ENCODE measurements at regions not wholly inside any gene's neighbourhood (a gene's known extent, or its start where the extent isn't known, plus 50 kb on each side); places are given as distances from the start of the nearest gene placed in this dataset.
"Not testable (repeated sequence)": the region's sequence is repeated elsewhere in the genome, so short reads cannot be mapped to it uniquely, and the experiment has no call there.

DNA sequence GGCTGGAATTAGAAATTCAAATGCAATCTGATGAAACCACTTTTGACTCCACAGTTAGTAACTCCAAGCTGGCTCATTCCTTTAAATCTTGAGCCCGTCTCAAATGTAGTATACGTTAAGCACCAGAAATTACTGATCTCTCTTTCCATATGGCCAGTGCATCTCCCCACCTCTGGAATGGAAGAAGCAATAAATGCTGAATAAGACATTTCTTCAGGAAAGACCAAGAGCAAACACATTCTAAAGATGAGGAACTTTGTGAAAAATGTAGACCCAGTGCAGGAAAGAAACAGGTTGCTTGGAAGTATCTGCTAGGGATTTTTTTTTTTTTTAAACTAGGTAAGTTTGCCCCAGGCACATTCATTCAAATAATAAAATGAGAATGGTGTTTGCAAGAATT lies 143.1 kb upstream of the FBXO11 start:
- no peaks in the 10 kb centered on the region for H3K9me3 ChIP-seq
- no peak overlapping the region for H3K27ac Mint-ChIP-seq
- H3K9me3 Mint-ChIP-seq: peaks cover 0 to 3% (median 0%) of the 10 kb centered on the region in 3 donors
- ATAC-seq (replicated peaks in 1 of 4): no peak
- no peaks in the 10 kb centered on the region for H3K4me1 Mint-ChIP-seq
- H3K27me3 Mint-ChIP-seq: peaks cover 0 to 6% of the 10 kb centered on the region in 2 donors
- no peak overlapping the region for H3K4me3 ChIP-seq (ENCODE audit: control insufficient read depth in 1 of 2, extremely low read depth in 1 of 2, low read length in 1 of 2)
- DNase-seq: no peak
- no CpG with 5 or more reads among the region's 2 CpGs for WGBS (ENCODE audit: insufficient coverage)
- H3K36me3 ChIP-seq (ENCODE audit: control insufficient read depth in 2 of 2, extremely low read depth in 1 of 2, insufficient read depth in 1 of 2, low read length in 1 of 2): no peaks in the 10 kb centered on the region
- ChIA-PET POLR2A (no interaction called here), CTCF (interaction anchor here in 1 of 2 donors (0.7 to 1.1 kb wide), 2 partner anchors 50 to 136 kb away, joined by 3 read pairs; no protein-coding TSS in a partner anchor)
- no peaks in the 10 kb centered on the region for H3K4me1 ChIP-seq (ENCODE audit: control insufficient read depth in 1 of 2, extremely low read depth in 1 of 2, insufficient read depth in 2 of 2, low read length in 2 of 2)
- H3K27ac ChIP-seq (ENCODE audit: low read length): no peak overlapping the region
- H3K27me3 ChIP-seq (replicated peaks in 1 of 2; ENCODE audit: control insufficient read depth in 2 of 2, extremely low read depth in 1 of 2, insufficient read depth in 2 of 2, low read length in 1 of 2): peaks cover 0 to 2% of the 10 kb centered on the region in 2 experiments
- H3K4me3 Mint-ChIP-seq: no peak overlapping the region
- no peaks in the 10 kb centered on the region for H3K36me3 Mint-ChIP-seq

DNA sequence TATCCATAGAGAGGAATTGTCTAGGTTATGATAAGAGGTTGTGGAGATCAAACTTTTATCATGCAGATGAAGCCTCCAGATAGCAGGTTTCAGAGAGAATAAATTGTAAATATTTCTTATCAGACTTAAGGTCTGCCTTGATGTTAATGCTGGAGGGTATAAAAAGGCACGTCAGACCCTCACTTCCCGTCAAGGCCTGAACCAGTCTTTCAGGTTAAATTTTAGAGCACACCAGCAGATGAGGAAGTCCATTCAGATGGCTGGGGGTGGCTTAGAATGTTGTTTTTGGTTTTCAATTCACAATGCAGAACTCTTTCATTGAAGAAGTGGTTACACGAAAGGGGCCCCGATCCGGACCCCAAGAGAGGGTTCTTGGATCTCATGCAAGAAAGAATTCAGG lies 144.4 kb upstream of the FBXO11 start:
- ChIA-PET POLR2A (no interaction called here), CTCF (no interaction called here)
- WGBS (ENCODE audit: insufficient coverage): 61% methylated on average over 3 of the region's 5 CpGs
- Histone ChIP-seq H3K36me3 (ENCODE audit: control insufficient read depth in 2 of 2, extremely low read depth in 1 of 2, insufficient read depth in 1 of 2, low read length in 1 of 2) (no peaks in the 10 kb centered on the region), H3K9me3 (no peaks in the 10 kb centered on the region), H3K4me1 (ENCODE audit: control insufficient read depth in 1 of 2, extremely low read depth in 1 of 2, insufficient read depth in 2 of 2, low read length in 2 of 2) (no peaks in the 10 kb centered on the region), H3K4me3 (ENCODE audit: control insufficient read depth in 1 of 2, extremely low read depth in 1 of 2, low read length in 1 of 2) (no peak overlapping the region), H3K27ac (ENCODE audit: low read length) (no peak overlapping the region), H3K27me3 (replicated peaks in 1 of 2; ENCODE audit: control insufficient read depth in 2 of 2, extremely low read depth in 1 of 2, insufficient read depth in 2 of 2, low read length in 1 of 2) (no peaks in the 10 kb centered on the region)
- DNase-seq: no peak
- no peak overlapping the region for H3K27ac Mint-ChIP-seq
- no peaks in the 10 kb centered on the region for H3K4me1 Mint-ChIP-seq
- ATAC-seq (replicated peaks in 1 of 4): no peak
- no peaks in the 10 kb centered on the region for H3K36me3 Mint-ChIP-seq
- H3K9me3 Mint-ChIP-seq: peaks cover 0 to 3% (median 0%) of the 10 kb centered on the region in 3 donors
- peaks cover 0 to 3% of the 10 kb centered on the region in 2 donors for H3K27me3 Mint-ChIP-seq
- H3K4me3 Mint-ChIP-seq: no peak overlapping the region

DNA sequence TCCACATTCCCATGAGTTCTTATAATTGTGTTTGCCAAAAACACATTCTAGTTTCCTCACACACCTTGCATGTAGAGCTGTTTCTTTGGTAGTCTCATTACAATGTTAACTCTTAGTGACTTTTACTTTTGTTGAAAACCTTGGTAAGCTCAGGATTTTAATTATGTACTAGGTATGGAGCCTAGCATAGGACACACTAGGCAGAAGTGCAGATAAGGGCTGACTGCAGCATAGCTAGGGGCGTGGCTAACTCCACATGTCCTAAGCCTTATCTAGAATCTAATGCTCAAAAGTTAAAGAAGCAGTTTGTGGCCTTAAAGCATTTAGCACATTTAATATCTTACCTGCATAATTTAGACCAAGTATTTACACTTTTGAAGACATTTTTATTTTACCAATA lies 153.7 kb upstream of the FBXO11 start:
- Histone ChIP-seq H3K9me3 (no peaks in the 10 kb centered on the region), H3K27me3 (replicated peaks in 1 of 2; ENCODE audit: control insufficient read depth in 2 of 2, extremely low read depth in 1 of 2, insufficient read depth in 2 of 2, low read length in 1 of 2) (peaks cover 0 to 7% of the 10 kb centered on the region in 2 experiments), H3K27ac (ENCODE audit: low read length) (no peak overlapping the region), H3K4me1 (ENCODE audit: control insufficient read depth in 1 of 2, extremely low read depth in 1 of 2, insufficient read depth in 2 of 2, low read length in 2 of 2) (no peaks in the 10 kb centered on the region), H3K4me3 (ENCODE audit: control insufficient read depth in 1 of 2, extremely low read depth in 1 of 2, low read length in 1 of 2) (no peak overlapping the region), H3K36me3 (ENCODE audit: control insufficient read depth in 2 of 2, extremely low read depth in 1 of 2, insufficient read depth in 1 of 2, low read length in 1 of 2) (no peaks in the 10 kb centered on the region)
- ChIA-PET POLR2A (no interaction called here), CTCF (interaction anchor here in 1 of 2 donors (0.7 kb wide), 1 partner anchor 200 kb away, joined by 4 read pairs; no protein-coding TSS in a partner anchor)
- no peaks in the 10 kb centered on the region for H3K36me3 Mint-ChIP-seq
- peaks cover 32 to 34% of the 10 kb centered on the region in 2 donors for H3K27me3 Mint-ChIP-seq
- ATAC-seq (replicated peaks in 1 of 4) (no peak), DNase-seq (no peak)
- 80% methylated on average over 1 of the region's 1 CpG for WGBS (ENCODE audit: insufficient coverage)
- no peaks in the 10 kb centered on the region for H3K4me1 Mint-ChIP-seq
- no peak overlapping the region for H3K4me3 Mint-ChIP-seq
- H3K9me3 Mint-ChIP-seq: peaks cover 0 to 5% (median 0%) of the 10 kb centered on the region in 3 donors
- no peak overlapping the region for H3K27ac Mint-ChIP-seq

- H3K4me3 ChIP-seq (ENCODE audit: control insufficient read depth in 1 of 2, extremely low read depth in 1 of 2, low read length in 1 of 2); H3K27me3 ChIP-seq (replicated peaks in 1 of 2; ENCODE audit: control insufficient read depth in 2 of 2, extremely low read depth in 1 of 2, insufficient read depth in 2 of 2, low read length in 1 of 2); H3K4me1 ChIP-seq (ENCODE audit: control insufficient read depth in 1 of 2, extremely low read depth in 1 of 2, insufficient read depth in 2 of 2, low read length in 2 of 2); H3K4me1 Mint-ChIP-seq; H3K9me3 Mint-ChIP-seq; H3K27ac Mint-ChIP-seq; CTCF ChIA-PET; H3K4me3 Mint-ChIP-seq; H3K27ac ChIP-seq (ENCODE audit: low read length); H3K36me3 ChIP-seq (ENCODE audit: control insufficient read depth in 2 of 2, extremely low read depth in 1 of 2, insufficient read depth in 1 of 2, low read length in 1 of 2); H3K9me3 ChIP-seq; H3K36me3 Mint-ChIP-seq; POLR2A ChIA-PET; DNase-seq; ATAC-seq (replicated peaks in 1 of 4): not testable (repeated sequence)
- peaks cover 22 to 27% of the 10 kb centered on the region in 2 donors for H3K27me3 Mint-ChIP-seq
- 86% methylated on average over 4 of the region's 4 CpGs for WGBS (ENCODE audit: insufficient coverage)
These were observed 155.4 kb upstream of the FBXO11 start for GRCh38 chr2:48061656-48062055.

DNA sequence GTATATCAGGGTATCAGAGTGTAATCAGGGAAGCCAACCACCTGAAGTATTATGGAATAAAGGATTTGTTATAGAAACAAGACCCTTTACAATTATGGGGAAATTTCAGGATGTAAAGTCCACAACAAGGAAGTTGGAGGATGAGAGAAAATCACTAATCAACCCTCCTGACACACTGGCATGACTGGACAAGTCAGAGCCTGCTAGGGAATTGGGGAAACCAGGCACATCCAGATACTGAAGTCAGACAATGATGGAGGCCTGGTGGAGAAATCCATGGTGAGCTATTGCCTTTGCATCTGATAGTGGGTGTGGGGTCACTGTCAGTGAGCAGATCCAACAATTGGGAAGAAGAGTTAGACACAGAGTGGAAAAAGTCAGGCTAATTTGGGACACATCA lies 158.8 kb upstream of the FBXO11 start:
- no peak overlapping the region for H3K27ac Mint-ChIP-seq
- no peaks in the 10 kb centered on the region for H3K36me3 ChIP-seq (ENCODE audit: control insufficient read depth in 2 of 2, extremely low read depth in 1 of 2, insufficient read depth in 1 of 2, low read length in 1 of 2)
- peaks cover 0 to 5% (median 0%) of the 10 kb centered on the region in 3 donors for H3K9me3 Mint-ChIP-seq
- peaks cover 18% of the 10 kb centered on the region in 2 donors for H3K27me3 Mint-ChIP-seq
- H3K9me3 ChIP-seq: no peaks in the 10 kb centered on the region
- no peak overlapping the region for H3K4me3 ChIP-seq (ENCODE audit: control insufficient read depth in 1 of 2, extremely low read depth in 1 of 2, low read length in 1 of 2)
- no peaks in the 10 kb centered on the region for H3K36me3 Mint-ChIP-seq
- peaks cover 0 to 10% of the 10 kb centered on the region in 2 experiments for H3K27me3 ChIP-seq (replicated peaks in 1 of 2; ENCODE audit: control insufficient read depth in 2 of 2, extremely low read depth in 1 of 2, insufficient read depth in 2 of 2, low read length in 1 of 2)
- ATAC-seq (replicated peaks in 1 of 4): no peak
- H3K27ac ChIP-seq (ENCODE audit: low read length): no peak overlapping the region
- no peak for DNase-seq
- H3K4me1 ChIP-seq (ENCODE audit: control insufficient read depth in 1 of 2, extremely low read depth in 1 of 2, insufficient read depth in 2 of 2, low read length in 2 of 2): no peaks in the 10 kb centered on the region
- no peaks in the 10 kb centered on the region for H3K4me1 Mint-ChIP-seq
- ChIA-PET POLR2A (no interaction called here), CTCF (no interaction called here)
- no peak overlapping the region for H3K4me3 Mint-ChIP-seq

- POLR2A ChIA-PET: no interaction called here
- Mint-ChIP-seq H3K36me3 (no peaks in the 10 kb centered on the region), H3K9me3 (peaks cover 0 to 5% (median 0%) of the 10 kb centered on the region in 3 donors), H3K4me1 (no peaks in the 10 kb centered on the region), H3K27me3 (peaks cover 10 to 13% of the 10 kb centered on the region in 2 donors), H3K4me3 (no peak overlapping the region), H3K27ac (no peak overlapping the region)
- WGBS (ENCODE audit: insufficient coverage): 92% methylated on average over 2 of the region's 2 CpGs
- H3K27ac ChIP-seq (ENCODE audit: low read length): no peak overlapping the region
- no peaks in the 10 kb centered on the region for H3K9me3 ChIP-seq
- DNase-seq (no peak), ATAC-seq (replicated peaks in 1 of 4) (no peak)
- no peaks in the 10 kb centered on the region for H3K36me3 ChIP-seq (ENCODE audit: control insufficient read depth in 2 of 2, extremely low read depth in 1 of 2, insufficient read depth in 1 of 2, low read length in 1 of 2)
- H3K4me1 ChIP-seq (ENCODE audit: control insufficient read depth in 1 of 2, extremely low read depth in 1 of 2, insufficient read depth in 2 of 2, low read length in 2 of 2): no peaks in the 10 kb centered on the region
- CTCF ChIA-PET: interaction anchor here in 1 of 2 donors (0.5 kb wide), 1 partner anchor 506 kb away, joined by 3 read pairs; no protein-coding TSS in a partner anchor
- no peak overlapping the region for H3K4me3 ChIP-seq (ENCODE audit: control insufficient read depth in 1 of 2, extremely low read depth in 1 of 2, low read length in 1 of 2)
- peaks cover 0 to 7% of the 10 kb centered on the region in 2 experiments for H3K27me3 ChIP-seq (replicated peaks in 1 of 2; ENCODE audit: control insufficient read depth in 2 of 2, extremely low read depth in 1 of 2, insufficient read depth in 2 of 2, low read length in 1 of 2)
These were observed 159.7 kb upstream of the FBXO11 start for GRCh38 chr2:48066000-48066399.

- H3K27me3 Mint-ChIP-seq: peaks cover 2 to 25% of the 10 kb centered on the region in 2 donors
- H3K4me3 ChIP-seq (ENCODE audit: control insufficient read depth in 1 of 2, extremely low read depth in 1 of 2, low read length in 1 of 2): no peak overlapping the region
These were observed 163.5 kb upstream of the FBXO11 start for GRCh38 chr2:48069769-48070168.

More at GRCh38 chr2:48069769-48070168, 163.5 kb upstream of the FBXO11 start:
- Mint-ChIP-seq H3K9me3 (peaks cover 0 to 5% (median 0%) of the 10 kb centered on the region in 3 donors), H3K27ac (no peak overlapping the region), H3K4me3 (no peak overlapping the region), H3K4me1 (no peaks in the 10 kb centered on the region), H3K36me3 (no peaks in the 10 kb centered on the region)
- H3K9me3 ChIP-seq: no peaks in the 10 kb centered on the region
- H3K27me3 ChIP-seq (replicated peaks in 1 of 2; ENCODE audit: control insufficient read depth in 2 of 2, extremely low read depth in 1 of 2, insufficient read depth in 2 of 2, low read length in 1 of 2): peaks cover 0 to 7% of the 10 kb centered on the region in 2 experiments
- ChIA-PET POLR2A (no interaction called here), CTCF (interaction anchor here in 1 of 2 donors (0.6 kb wide), 1 partner anchor 353 kb away, joined by 6 read pairs; no protein-coding TSS in a partner anchor)
- H3K36me3 ChIP-seq (ENCODE audit: control insufficient read depth in 2 of 2, extremely low read depth in 1 of 2, insufficient read depth in 1 of 2, low read length in 1 of 2): no peaks in the 10 kb centered on the region
- ATAC-seq (replicated peaks in 1 of 4): no peak
- DNase-seq: no peak
- H3K4me1 ChIP-seq (ENCODE audit: control insufficient read depth in 1 of 2, extremely low read depth in 1 of 2, insufficient read depth in 2 of 2, low read length in 2 of 2): no peaks in the 10 kb centered on the region
- no peak overlapping the region for H3K27ac ChIP-seq (ENCODE audit: low read length)

All from T-cell (primary cell).